ENCODE measurements at regions not wholly inside any gene's neighbourhood (a gene's known extent, or its start where the extent isn't known, plus 50 kb on each side); places are given as distances from the start of the nearest gene placed in this dataset.

- no peak for TF ChIP-seq POLR2A (IDR thresholded peaks at IDR 0.05)
- TF ChIP-seq, protein P1, sequence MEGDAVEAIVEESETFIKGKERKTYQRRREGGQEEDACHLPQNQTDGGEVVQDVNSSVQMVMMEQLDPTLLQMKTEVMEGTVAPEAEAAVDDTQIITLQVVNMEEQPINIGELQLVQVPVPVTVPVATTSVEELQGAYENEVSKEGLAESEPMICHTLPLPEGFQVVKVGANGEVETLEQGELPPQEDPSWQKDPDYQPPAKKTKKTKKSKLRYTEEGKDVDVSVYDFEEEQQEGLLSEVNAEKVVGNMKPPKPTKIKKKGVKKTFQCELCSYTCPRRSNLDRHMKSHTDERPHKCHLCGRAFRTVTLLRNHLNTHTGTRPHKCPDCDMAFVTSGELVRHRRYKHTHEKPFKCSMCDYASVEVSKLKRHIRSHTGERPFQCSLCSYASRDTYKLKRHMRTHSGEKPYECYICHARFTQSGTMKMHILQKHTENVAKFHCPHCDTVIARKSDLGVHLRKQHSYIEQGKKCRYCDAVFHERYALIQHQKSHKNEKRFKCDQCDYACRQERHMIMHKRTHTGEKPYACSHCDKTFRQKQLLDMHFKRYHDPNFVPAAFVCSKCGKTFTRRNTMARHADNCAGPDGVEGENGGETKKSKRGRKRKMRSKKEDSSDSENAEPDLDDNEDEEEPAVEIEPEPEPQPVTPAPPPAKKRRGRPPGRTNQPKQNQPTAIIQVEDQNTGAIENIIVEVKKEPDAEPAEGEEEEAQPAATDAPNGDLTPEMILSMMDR (IDR thresholded peaks at IDR 0.05) = no peak
Observed at GRCh38 chr5:61737964-61738340, 405.9 kb downstream of the ZSWIM6 start.

Measured in testis (tissue), 2 donors.